Ishikawa (cell line): ENCODE measurements at regions not wholly inside any gene's neighbourhood (a gene's known extent, or its start where the extent isn't known, plus 50 kb on each side); places are given as distances from the start of the nearest gene placed in this dataset.
A peak's percentile ranks its signal among the peaks of the same experiment; 100 is the strongest.

Source experiments
- CEBPB ChIP-seq: IDR thresholded peaks from 2 replicates; pipeline ENCODE4 v1.6.1; 2012
- CREB1 ChIP-seq: IDR thresholded peaks from 2 replicates; pipeline ENCODE4 v1.6.1; 2012; ENCODE audit warnings: low read depth
- EGR1 ChIP-seq: IDR thresholded peaks from 2 replicates; pipeline ENCODE4 v1.6.1; 2012
- EP300 ChIP-seq: IDR thresholded peaks from 2 replicates; pipeline ENCODE4 v1.6.1; 2012; ENCODE audit warnings: borderline replicate concordance
- FOXM1 ChIP-seq: IDR thresholded peaks from 2 replicates; pipeline ENCODE4 v1.6.1; 2012; ENCODE audit warnings: low read depth, borderline replicate concordance
- NFIC ChIP-seq: IDR thresholded peaks from 2 replicates; pipeline ENCODE4 v1.6.1; 2012
- RAD21 ChIP-seq: IDR thresholded peaks from 2 replicates; pipeline ENCODE4 v1.6.1; 2012; ENCODE audit warnings: low read depth
- TAF1 ChIP-seq: IDR thresholded peaks from 2 replicates; pipeline ENCODE4 v1.6.1; 2012; ENCODE audit warnings: low read depth, mild to moderate bottlenecking
- TCF12 ChIP-seq: IDR thresholded peaks from 2 replicates; pipeline ENCODE4 v1.6.1; 2012; ENCODE audit warnings: low read depth
- TEAD4 ChIP-seq: IDR thresholded peaks from 2 replicates; pipeline ENCODE4 v1.6.1; 2012
- USF1 ChIP-seq: IDR thresholded peaks from 2 replicates; pipeline ENCODE4 v1.6.1; 2012
- YY1 ChIP-seq: IDR thresholded peaks from 2 replicates; pipeline ENCODE4 v1.6.1; 2012; ENCODE audit warnings: low read depth
- ZBTB7A ChIP-seq: IDR thresholded peaks from 2 replicates; pipeline ENCODE4 v1.6.1; 2012; ENCODE audit warnings: low read depth
- TF ChIP-seq, protein P1 (sequence below): IDR thresholded peaks from 2 replicates; pipeline ENCODE4 v1.6.1; 2012; ENCODE audit warnings: low read depth, mild to moderate bottlenecking
- TF ChIP-seq, protein P2 (sequence below): IDR thresholded peaks from 2 replicates; pipeline ENCODE4 v1.6.1; 2012

- TF ChIP-seq RAD21 (peak; percentile 57), TAF1 (no peak)
Observed at GRCh38 chr4:100907465-100908454, 389.9 kb upstream of the EMCN start.

GRCh38 chr4:100906973-100907372 lies 389.2 kb upstream of the EMCN start:
- TF ChIP-seq USF1 (no peak), FOXM1 (no peak), CREB1 (no peak), RAD21 (no peak), NFIC (no peak), TCF12 (no peak), ZBTB7A (no peak), CEBPB (no peak), TAF1 (no peak)

DNA sequence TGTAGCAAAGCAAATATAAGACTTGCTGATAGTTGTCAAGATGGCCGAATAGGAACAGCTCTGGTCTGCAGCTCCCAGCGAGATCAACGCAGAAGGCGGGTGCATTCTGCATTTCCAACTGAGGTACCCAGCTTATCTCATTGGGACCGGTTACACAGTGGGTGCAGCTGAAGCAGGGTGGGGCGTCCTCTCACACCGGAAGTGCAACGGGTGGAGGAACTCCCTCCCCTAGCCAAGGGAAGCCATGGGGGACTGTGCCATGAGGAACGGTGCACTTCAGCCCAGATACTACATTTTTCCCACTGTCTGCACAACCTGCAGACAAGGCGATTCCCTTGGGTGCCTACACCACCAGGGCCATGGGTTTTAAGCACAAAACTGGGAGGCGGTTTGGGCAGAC lies 382.3 kb upstream of the EMCN start:
- TF ChIP-seq RAD21 (no peak), ZBTB7A (no peak), EP300 (no peak), TAF1 (no peak), TEAD4 (no peak), USF1 (no peak), TCF12 (no peak), CREB1 (no peak), CEBPB (no peak)

DNA sequence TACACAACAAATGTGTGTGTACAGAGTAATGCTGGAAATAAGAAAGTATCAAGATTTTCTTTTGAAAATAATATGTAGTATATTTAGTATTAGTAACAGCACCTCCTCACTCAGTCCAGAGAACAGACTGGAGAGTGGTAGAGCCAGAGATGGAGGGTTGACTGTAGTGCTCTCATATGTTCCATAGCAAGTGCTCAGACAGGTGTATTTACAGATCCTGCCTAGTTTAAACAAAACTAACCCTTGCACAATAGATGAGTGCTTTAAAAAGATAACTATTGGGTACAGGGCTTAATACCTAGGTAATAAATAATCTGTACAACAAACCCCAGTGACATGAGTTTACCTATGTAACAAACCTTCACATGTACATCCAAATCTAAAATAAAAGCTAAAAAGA lies 381.0 kb upstream of the EMCN start:
- TF ChIP-seq TEAD4 (no peak), TCF12 (no peak), ZBTB7A (no peak)

DNA sequence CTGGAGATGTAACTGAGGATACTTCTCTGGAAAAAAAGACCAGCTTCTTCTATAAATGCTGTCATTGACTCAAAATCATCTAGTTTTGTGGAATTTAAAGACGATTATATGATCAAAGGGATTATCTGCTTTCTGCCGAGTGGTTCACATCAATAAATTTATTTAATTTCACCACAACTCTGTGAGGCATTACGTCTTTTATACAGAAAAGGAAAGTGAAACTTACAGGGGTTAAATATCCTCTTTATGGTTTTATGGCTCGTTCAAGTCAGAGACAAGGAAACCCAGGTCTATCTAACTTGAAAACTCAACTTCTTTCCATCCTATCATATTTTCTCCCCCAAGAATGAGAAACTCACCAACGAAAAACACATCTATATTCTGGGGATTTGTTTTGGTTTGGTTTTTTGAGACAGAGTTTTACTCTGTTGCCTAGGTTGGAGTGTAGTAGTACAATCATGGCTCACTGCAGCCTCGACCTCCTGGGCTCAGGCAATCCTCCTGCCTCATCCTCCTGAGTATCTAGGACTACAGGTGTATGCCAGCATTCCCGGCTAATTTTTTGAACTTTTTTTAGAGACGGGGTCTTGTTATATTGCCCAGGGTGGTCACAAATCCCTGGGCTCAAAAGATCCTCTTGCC lies 377.9 kb upstream of the EMCN start:
- TF ChIP-seq FOXM1 (no peak), USF1 (no peak), EGR1 (no peak)

DNA sequence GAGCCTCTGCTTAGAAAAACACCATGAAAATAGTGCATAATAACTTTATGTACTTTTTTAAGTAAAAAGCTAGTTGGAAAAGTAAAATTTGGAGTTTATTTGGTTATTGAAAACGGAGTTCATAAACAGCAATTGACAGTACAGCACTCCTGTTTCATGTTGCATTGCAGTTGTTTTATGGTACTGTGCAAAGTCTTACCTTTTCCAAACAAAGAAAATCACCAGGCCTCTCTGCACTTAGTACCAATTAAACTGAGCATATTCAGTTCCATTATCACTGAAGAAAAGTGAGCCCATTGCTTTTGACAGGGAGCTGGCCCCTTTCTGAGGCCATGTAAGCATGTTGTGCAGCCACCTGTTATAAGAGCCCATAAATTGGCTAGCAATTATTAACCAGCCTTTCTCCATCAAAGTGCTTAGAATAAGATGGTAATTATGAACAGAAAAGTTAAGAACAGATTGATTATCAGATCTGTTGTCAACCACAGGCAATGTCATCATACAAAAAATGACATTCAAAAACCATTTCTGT lies 376.6 kb upstream of the EMCN start:
- TF ChIP-seq TEAD4 (no peak), RAD21 (no peak), EP300 (no peak), TCF12 (no peak), TAF1 (no peak), ZBTB7A (no peak), EGR1 (no peak), CREB1 (no peak), YY1 (no peak), CEBPB (no peak), NFIC (no peak)
- TF ChIP-seq, protein P1, sequence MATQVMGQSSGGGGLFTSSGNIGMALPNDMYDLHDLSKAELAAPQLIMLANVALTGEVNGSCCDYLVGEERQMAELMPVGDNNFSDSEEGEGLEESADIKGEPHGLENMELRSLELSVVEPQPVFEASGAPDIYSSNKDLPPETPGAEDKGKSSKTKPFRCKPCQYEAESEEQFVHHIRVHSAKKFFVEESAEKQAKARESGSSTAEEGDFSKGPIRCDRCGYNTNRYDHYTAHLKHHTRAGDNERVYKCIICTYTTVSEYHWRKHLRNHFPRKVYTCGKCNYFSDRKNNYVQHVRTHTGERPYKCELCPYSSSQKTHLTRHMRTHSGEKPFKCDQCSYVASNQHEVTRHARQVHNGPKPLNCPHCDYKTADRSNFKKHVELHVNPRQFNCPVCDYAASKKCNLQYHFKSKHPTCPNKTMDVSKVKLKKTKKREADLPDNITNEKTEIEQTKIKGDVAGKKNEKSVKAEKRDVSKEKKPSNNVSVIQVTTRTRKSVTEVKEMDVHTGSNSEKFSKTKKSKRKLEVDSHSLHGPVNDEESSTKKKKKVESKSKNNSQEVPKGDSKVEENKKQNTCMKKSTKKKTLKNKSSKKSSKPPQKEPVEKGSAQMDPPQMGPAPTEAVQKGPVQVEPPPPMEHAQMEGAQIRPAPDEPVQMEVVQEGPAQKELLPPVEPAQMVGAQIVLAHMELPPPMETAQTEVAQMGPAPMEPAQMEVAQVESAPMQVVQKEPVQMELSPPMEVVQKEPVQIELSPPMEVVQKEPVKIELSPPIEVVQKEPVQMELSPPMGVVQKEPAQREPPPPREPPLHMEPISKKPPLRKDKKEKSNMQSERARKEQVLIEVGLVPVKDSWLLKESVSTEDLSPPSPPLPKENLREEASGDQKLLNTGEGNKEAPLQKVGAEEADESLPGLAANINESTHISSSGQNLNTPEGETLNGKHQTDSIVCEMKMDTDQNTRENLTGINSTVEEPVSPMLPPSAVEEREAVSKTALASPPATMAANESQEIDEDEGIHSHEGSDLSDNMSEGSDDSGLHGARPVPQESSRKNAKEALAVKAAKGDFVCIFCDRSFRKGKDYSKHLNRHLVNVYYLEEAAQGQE, result no peak

- no peak for TF ChIP-seq NFIC
- TF ChIP-seq CEBPB, result no peak
- TF ChIP-seq ZBTB7A, result no peak
- TF ChIP-seq YY1, result no peak
- TF ChIP-seq USF1, result no peak
- no peak for TF ChIP-seq EP300
- no peak for TF ChIP-seq TAF1
- TF ChIP-seq FOXM1, result no peak
- no peak for TF ChIP-seq EGR1
- TF ChIP-seq, protein P1, result no peak
- no peak for TF ChIP-seq TCF12
- no peak for TF ChIP-seq TEAD4
- TF ChIP-seq, protein P2, sequence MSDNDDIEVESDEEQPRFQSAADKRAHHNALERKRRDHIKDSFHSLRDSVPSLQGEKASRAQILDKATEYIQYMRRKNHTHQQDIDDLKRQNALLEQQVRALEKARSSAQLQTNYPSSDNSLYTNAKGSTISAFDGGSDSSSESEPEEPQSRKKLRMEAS, result no peak
- TF ChIP-seq RAD21, result no peak
- TF ChIP-seq CREB1, result no peak
Observed at GRCh38 chr4:100891808-100892207, 374.0 kb upstream of the EMCN start.
